Activated CD4-positive, alpha-beta T cell treated with anti-CD3 and anti-CD28 coated beads, Interleukin-2, amount 10 ng/mL, durations not matched to agents 7 days and 5 days (primary cell): ENCODE measurements at regions not wholly inside any gene's neighbourhood (a gene's known extent, or its start where the extent isn't known, plus 50 kb on each side); places are given as distances from the start of the nearest gene placed in this dataset.
"Not testable (repeated sequence)": the region's sequence is repeated elsewhere in the genome, so short reads cannot be mapped to it uniquely, and the experiment has no call there.

ENCODE experiments used
- CTCF ChIA-PET: fragments of 350-600 bp; sonication (Branson Sonifier 250); formaldehyde crosslinking; loops from one replicate; lab custom pipeline; 2021; ENCODE audit warnings: antibody characterized with exemption; lab: Charles Lee
- POLR2A ChIA-PET: fragments of 350-600 bp; sonication (Branson Sonifier 250); formaldehyde crosslinking; loops from one replicate; lab custom pipeline; 2021; ENCODE audit warnings: antibody characterized with exemption; lab: Charles Lee
- DNase-seq: peaks from one replicate; pipeline ENCODE4 v3.0.0-alpha.2; 2020
- H3K27ac Mint-ChIP-seq: one replicate; pipeline ENCODE4 v1.8.0; 2021; ENCODE audit warnings: mild to moderate bottlenecking, moderate library complexity, mixed read lengths
- H3K27me3 Mint-ChIP-seq: one replicate; pipeline ENCODE4 v1.8.0; 2021; ENCODE audit warnings: mixed read lengths
- H3K36me3 Mint-ChIP-seq: one replicate; pipeline ENCODE4 v1.8.0; 2021; ENCODE audit warnings: low read depth, mixed read lengths
- H3K4me1 Mint-ChIP-seq: one replicate; pipeline ENCODE4 v1.8.0; 2021; ENCODE audit warnings: mixed read lengths
- H3K4me3 Mint-ChIP-seq: one replicate; pipeline ENCODE4 v1.8.0; 2021; ENCODE audit warnings: mild to moderate bottlenecking, moderate library complexity, mixed read lengths
- H3K9me3 Mint-ChIP-seq: one replicate; pipeline ENCODE4 v1.8.0; 2021; ENCODE audit warnings: mixed read lengths

DNA sequence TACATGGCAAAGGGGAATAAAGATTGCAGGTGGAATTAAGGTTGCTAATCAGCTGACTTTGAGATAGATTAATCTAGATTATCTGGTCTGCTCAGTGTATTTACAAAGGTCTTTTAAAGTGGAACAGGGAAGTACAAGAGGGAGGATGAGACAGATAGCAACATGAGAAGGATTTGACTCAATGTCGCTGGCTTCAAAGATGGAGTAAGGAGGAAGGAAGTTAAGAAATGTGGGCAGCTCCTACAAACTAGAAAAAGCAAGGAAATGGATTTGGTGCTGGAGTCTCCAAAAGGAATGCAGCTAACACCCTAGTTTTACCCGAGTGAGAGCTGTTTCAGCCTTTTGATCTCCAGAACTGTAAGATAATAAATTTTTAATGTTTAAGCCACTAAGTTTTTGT lies 180.7 kb upstream of the TTC14 start:
- DNase-seq = no peak
- Mint-ChIP-seq H3K27me3 (no peaks in the 10 kb centered on the region), H3K36me3 (no peaks in the 10 kb centered on the region), H3K4me1 (no peaks in the 10 kb centered on the region), H3K27ac (no peak overlapping the region), H3K9me3 (peaks cover 2% of the 10 kb centered on the region), H3K4me3 (no peak overlapping the region)
- ChIA-PET POLR2A (no interaction called here), CTCF (no interaction called here)

DNA sequence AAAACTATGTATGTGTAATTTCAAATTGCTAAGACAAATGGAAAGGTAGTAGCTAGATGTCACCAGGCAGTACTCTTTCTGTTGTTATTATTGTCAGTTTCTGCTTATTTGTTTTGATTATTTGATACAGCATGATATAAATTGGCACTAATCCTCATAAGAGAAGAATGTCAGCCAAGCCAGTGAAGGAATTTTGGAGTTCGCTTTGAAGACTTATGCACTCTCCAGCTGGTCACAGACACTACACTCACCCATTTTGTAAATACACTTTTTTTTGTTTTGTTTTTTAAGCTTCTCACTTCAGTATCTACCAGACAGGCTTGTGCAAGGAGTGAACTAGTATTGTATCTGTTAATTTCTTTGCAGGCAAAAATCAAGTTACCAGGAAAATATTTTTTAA lies 180.2 kb upstream of the TTC14 start:
- ChIA-PET POLR2A (no interaction called here), CTCF (no interaction called here)
- Mint-ChIP-seq H3K27ac (no peak overlapping the region), H3K9me3 (peaks cover 2% of the 10 kb centered on the region), H3K4me3 (no peak overlapping the region), H3K27me3 (no peaks in the 10 kb centered on the region), H3K4me1 (no peaks in the 10 kb centered on the region), H3K36me3 (no peaks in the 10 kb centered on the region)
- no peak for DNase-seq

DNA sequence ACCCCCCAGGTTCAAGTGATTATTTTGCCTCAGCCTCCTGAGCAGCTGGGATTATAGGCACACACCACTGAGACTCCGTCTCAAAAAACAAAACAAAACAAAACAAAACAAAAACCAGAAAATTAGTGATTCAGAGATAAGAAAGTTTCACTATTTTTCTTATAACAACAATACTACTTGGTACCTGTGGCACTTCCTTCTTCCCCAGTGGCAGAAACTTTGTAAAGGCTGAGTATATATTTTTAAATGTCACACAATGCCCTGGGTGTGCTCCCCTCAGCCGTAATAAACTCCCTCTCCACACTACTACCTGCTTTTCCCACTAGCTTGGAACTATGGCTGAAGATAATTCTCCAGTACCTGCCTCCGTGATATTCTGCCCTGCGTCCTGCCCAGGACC lies 177.7 kb upstream of the TTC14 start:
- POLR2A ChIA-PET, H3K4me1 Mint-ChIP-seq: not testable (repeated sequence)

DNA sequence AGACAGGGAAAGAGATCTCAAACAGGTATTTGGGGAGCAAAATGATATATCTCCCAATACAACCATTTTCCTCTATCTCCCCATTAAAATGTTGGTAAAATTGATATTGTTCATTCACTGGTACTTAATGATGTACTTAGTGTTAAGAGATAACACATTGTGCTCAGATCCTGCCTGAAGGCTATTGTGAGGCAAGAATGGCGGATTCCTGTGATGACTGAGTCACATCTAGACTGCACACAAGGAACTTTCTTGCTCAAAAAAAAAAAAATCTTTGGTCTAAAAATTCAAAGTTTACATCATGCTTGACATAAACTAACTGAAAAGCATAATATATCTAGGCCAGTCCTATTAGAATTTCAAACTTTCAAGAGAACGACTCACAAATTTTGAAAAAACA lies 171.1 kb upstream of the TTC14 start:
- Mint-ChIP-seq H3K4me1 (no peaks in the 10 kb centered on the region), H3K36me3 (no peaks in the 10 kb centered on the region), H3K27me3 (no peaks in the 10 kb centered on the region), H3K9me3 (peaks cover 6% of the 10 kb centered on the region), H3K4me3 (no peak overlapping the region), H3K27ac (no peak overlapping the region)
- CTCF ChIA-PET = no interaction called here
- POLR2A ChIA-PET = no interaction called here
- DNase-seq = no peak

More for the DNA sequence above, 177.7 kb upstream of the TTC14 start:
- H3K27ac Mint-ChIP-seq, H3K36me3 Mint-ChIP-seq, DNase-seq, H3K27me3 Mint-ChIP-seq, H3K9me3 Mint-ChIP-seq, CTCF ChIA-PET, H3K4me3 Mint-ChIP-seq: not testable (repeated sequence)

DNA sequence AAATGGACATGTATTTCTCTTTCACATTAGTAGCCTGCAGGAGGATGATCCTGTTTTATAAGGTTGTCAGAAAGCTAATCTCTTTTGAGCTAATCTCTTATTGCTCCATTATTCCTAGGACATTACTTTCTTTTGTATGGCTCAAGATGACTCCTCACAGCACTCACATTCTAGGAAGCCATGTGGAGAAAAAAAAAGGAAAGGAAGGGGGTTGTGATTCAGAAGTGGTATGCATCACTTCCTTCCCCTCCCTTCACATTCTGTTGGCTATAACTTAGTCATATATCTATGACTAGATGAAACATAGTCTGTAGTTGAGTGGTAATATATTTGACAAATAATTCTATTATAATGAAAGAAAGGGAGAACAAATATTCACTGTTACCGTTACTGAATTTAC lies 168.8 kb upstream of the TTC14 start:
- Mint-ChIP-seq H3K27me3 (no peaks in the 10 kb centered on the region), H3K36me3 (no peaks in the 10 kb centered on the region), H3K9me3 (peaks cover 6% of the 10 kb centered on the region), H3K4me1 (no peaks in the 10 kb centered on the region), H3K27ac (no peak overlapping the region), H3K4me3 (no peak overlapping the region)
- ChIA-PET CTCF (no interaction called here), POLR2A (no interaction called here)
- no peak for DNase-seq

DNA sequence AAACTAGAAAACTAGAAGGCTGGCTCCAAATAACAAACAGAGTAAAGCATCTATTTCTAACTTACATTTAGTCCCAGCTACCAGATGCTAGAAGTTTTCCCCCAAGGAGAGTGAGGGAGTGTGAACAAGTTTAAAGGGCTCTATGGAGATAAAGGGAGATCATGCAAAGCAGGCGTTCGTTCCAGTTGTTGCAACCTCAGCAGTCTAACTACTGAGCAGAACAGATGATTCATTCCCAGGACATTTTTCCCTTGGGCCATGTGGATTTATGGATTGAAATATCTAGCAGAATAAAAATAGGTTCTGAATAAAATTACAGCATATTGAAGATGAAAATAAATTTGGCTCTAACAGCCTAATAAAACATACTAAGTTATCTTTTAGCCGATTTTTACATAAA lies 154.8 kb upstream of the TTC14 start:
- POLR2A ChIA-PET = no interaction called here
- Mint-ChIP-seq H3K27ac (no peak overlapping the region), H3K27me3 (no peaks in the 10 kb centered on the region), H3K36me3 (no peaks in the 10 kb centered on the region), H3K4me3 (no peak overlapping the region), H3K9me3 (peaks cover 8% of the 10 kb centered on the region), H3K4me1 (no peaks in the 10 kb centered on the region)
- CTCF ChIA-PET = no interaction called here
- no peak for DNase-seq

DNA sequence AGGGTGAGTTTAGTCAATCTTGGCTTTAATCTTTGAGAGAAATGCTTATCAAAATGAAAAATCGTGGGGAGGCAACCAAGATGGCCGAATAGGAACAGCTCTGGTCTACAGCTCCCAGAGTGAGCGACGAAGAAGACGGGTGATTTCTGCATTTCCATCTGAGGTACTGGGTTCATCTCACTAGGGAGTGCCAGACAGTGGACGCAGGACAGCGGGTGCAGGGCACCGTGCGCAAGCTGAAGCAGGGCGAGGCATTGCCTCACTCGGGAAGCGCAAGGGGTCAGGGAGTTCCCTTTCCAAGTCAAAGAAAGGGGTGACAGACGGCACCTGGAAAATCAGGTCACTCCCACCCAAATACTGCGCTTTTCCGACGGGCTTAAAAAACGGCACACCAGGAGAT lies 153.6 kb upstream of the TTC14 start:
- DNase-seq, H3K4me3 Mint-ChIP-seq, H3K27me3 Mint-ChIP-seq, H3K9me3 Mint-ChIP-seq, H3K36me3 Mint-ChIP-seq, CTCF ChIA-PET, H3K4me1 Mint-ChIP-seq, H3K27ac Mint-ChIP-seq, POLR2A ChIA-PET: not testable (repeated sequence)

DNA sequence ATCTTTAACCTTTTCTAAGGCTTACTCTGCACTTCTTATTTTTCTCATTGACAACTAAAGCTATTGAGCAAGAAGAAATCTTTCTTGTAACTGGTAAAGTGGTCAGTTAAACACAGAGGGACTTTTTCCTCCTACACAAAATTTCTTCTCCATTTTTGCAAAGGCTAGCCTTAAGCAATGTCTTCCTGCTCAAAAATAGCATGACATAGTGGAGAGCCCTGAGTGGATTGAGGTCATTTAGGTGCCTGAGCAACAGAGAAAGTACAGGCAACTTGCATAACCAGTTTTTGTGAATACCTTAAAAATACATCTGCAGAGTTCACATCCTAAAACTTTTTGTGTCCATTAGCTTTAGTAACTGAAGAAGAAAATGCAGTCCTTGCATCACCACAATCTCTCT lies 144.7 kb upstream of the TTC14 start:
- POLR2A ChIA-PET = no interaction called here
- H3K4me1 Mint-ChIP-seq = no peaks in the 10 kb centered on the region

DNA sequence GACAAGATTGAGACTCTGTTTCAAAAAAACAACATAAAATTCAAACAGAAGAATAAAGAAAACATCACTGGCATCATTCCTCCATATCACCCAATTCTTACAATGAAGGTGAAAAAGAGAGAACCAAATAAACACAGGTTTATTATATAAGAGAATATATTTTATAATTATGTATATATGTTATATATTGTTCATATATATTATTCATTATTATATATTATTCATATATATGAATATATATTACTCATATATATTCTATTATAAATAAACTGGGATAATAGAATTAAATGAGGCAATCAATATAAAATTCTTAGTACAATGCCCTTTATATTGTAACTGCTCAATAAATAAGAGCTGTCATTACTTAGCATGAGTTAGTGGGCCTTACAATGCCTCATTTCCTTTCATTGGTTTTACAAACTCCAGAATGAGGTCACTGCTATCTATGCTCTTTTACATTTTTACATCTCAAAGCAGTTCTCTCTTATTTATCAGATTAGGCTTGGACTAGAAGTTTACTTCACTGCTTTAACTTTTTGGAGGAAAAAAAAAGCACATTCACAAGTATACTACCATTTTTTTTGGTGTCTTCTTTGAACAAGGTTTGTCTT lies 135.5 kb upstream of the TTC14 start:
- Mint-ChIP-seq H3K4me1 (no peaks in the 10 kb centered on the region), H3K27me3 (no peaks in the 10 kb centered on the region), H3K36me3 (no peaks in the 10 kb centered on the region), H3K9me3 (no peaks in the 10 kb centered on the region), H3K4me3 (no peak overlapping the region), H3K27ac (no peak overlapping the region)
- POLR2A ChIA-PET = no interaction called here
- CTCF ChIA-PET = no interaction called here
- DNase-seq = no peak

More for the DNA sequence above, 144.7 kb upstream of the TTC14 start:
- CTCF ChIA-PET = no interaction called here
- no peaks in the 10 kb centered on the region for H3K27me3 Mint-ChIP-seq
- no peak overlapping the region for H3K27ac Mint-ChIP-seq
- no peak for DNase-seq
- peaks cover 6% of the 10 kb centered on the region for H3K9me3 Mint-ChIP-seq
- H3K36me3 Mint-ChIP-seq = no peaks in the 10 kb centered on the region
- H3K4me3 Mint-ChIP-seq = no peak overlapping the region

DNA sequence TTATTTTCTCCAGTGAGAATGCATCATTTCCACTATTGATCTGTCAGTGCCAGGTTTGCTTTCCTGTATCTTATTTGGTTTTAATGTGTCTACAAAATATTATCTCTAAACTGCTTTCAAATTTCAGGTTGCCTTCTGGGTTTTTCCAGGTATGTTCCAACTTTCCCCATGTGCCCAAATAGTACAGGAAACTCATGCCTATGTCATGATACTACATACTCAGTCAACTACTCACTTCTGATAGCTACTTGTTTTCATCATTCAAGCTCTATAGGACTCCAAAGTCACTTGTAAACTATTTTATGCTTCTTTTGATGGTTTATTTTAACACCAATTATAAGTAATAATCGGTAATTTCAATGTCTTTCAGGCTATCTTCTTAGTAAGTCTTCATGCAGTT lies 134.8 kb upstream of the TTC14 start:
- DNase-seq = no peak
- CTCF ChIA-PET = no interaction called here
- Mint-ChIP-seq H3K27me3 (no peaks in the 10 kb centered on the region), H3K4me1 (no peaks in the 10 kb centered on the region), H3K9me3 (no peaks in the 10 kb centered on the region), H3K27ac (no peak overlapping the region), H3K4me3 (no peak overlapping the region), H3K36me3 (no peaks in the 10 kb centered on the region)
- POLR2A ChIA-PET = no interaction called here

DNA sequence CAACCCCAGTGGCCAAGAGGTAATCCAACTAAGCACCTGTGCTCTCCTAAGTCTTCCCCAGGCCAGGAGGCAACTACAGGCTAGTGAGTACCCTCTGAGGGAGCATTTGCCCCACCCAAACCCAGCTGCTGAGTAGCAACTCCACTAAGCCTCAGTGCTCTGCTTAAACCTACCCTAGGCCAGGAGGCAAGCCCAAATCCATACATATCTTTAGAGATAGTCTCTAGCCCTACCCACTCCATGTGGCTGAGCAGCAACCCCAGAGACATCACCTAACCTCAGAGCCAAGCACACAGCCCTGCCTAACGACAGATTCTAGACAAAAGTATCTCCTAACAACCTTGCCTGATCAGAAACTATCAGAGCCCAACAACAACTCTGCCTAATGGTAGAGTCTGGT lies 132.8 kb upstream of the TTC14 start:
- H3K36me3 Mint-ChIP-seq = no peaks in the 10 kb centered on the region
- no peaks in the 10 kb centered on the region for H3K9me3 Mint-ChIP-seq
- DNase-seq = no peak
- H3K4me3 Mint-ChIP-seq = no peak overlapping the region
- ChIA-PET POLR2A (no interaction called here), CTCF (no interaction called here)
- no peak overlapping the region for H3K27ac Mint-ChIP-seq
- H3K4me1 Mint-ChIP-seq = no peaks in the 10 kb centered on the region
- no peaks in the 10 kb centered on the region for H3K27me3 Mint-ChIP-seq

DNA sequence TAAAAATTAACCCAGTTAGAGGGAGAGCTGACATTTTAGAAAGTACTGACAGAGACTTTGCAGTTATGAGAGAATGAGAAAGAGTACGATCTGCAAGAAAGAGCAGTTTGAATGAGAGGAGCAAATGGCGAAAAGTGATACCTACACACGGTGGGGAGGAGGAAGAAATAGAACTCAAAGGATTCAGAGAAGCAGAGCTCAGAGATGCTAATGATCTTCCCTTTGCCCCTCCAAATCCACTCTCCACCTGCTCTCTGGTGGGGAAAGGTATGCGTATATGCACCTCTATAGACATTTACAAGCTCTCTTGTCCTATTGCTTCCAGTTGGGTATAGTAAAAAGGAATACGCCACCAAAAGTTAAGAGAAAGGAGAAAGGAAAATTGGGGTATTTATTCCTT lies 123.3 kb upstream of the TTC14 start:
- CTCF ChIA-PET = interaction anchor here (1.2 kb wide), 1 partner anchor 38 kb away, joined by 3 read pairs; no protein-coding TSS in a partner anchor

DNA sequence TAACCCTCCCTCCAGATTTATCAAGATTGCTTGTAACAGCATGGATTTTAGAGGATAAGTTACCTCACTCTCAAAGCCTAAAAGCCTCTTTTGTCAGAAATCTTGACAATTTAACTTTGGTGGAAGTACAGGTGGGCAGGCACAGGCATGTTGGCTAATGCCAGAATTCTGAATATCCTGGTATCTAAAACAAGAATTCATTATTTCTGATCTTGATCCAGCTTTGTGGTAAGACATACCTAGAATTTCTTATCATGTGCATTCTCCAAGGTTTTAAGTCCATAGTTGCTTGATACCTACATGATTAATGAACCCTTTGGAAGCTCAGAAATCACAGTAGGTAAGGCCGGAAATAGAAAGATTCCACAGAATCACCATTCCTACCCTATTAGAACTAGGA lies 109.9 kb upstream of the TTC14 start:
- no peaks in the 10 kb centered on the region for H3K27me3 Mint-ChIP-seq
- ChIA-PET POLR2A (no interaction called here), CTCF (no interaction called here)
- no peak for DNase-seq
- no peaks in the 10 kb centered on the region for H3K36me3 Mint-ChIP-seq
- no peaks in the 10 kb centered on the region for H3K4me1 Mint-ChIP-seq
- peaks cover 7% of the 10 kb centered on the region for H3K9me3 Mint-ChIP-seq
- no peak overlapping the region for H3K4me3 Mint-ChIP-seq
- no peak overlapping the region for H3K27ac Mint-ChIP-seq

More for the DNA sequence above, 123.3 kb upstream of the TTC14 start:
- Mint-ChIP-seq H3K4me3 (no peak overlapping the region), H3K4me1 (no peaks in the 10 kb centered on the region), H3K27ac (no peak overlapping the region), H3K36me3 (no peaks in the 10 kb centered on the region), H3K9me3 (no peaks in the 10 kb centered on the region), H3K27me3 (no peaks in the 10 kb centered on the region)
- no peak for DNase-seq
- POLR2A ChIA-PET = no interaction called here

DNA sequence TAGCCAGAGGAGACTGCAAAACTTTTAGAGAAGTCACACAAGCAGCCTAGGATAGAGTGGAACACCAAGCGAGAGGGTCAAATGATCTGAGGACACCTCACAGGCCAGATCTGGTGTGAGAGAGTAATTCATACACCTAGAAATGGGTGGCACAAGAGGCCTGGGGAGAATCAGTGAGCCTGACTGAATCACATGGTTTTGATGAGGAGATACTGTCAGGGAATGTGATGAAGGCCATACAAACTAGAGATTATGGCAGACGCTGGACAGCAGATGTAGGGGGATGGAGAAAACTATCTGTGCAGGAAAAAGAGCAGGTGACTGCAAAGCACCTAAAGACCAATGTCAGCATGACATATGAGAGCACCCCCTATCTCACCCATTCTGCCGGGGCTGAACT lies 105.0 kb upstream of the TTC14 start:
- Mint-ChIP-seq H3K27ac (no peak overlapping the region), H3K36me3 (no peaks in the 10 kb centered on the region), H3K27me3 (no peaks in the 10 kb centered on the region), H3K9me3 (peaks cover 13% of the 10 kb centered on the region), H3K4me1 (no peaks in the 10 kb centered on the region), H3K4me3 (no peak overlapping the region)
- CTCF ChIA-PET = no interaction called here
- POLR2A ChIA-PET = no interaction called here
- DNase-seq = no peak
